HepG2 (cell line): ENCODE measurements at regions not wholly inside any gene's neighbourhood (a gene's known extent, or its start where the extent isn't known, plus 50 kb on each side); places are given as distances from the start of the nearest gene placed in this dataset.
A peak's percentile ranks its signal among the peaks of the same experiment; 100 is the strongest.

ENCODE experiments used
- ATAC-seq: fragments of 200-7000 bp; cut with Tn5 transposase; 3 replicates; pipeline ENCODE4 v1.9.1; 2020; ENCODE audit warnings: mild to moderate bottlenecking, moderate library complexity
- BruUV-seq: library from RNA; stranded (reverse); fragments of 400-500 nt; replicated peaks from 2 replicates; lab custom pipeline; 2021; lab: Mats Ljungman, UMichigan
- CTCF ChIA-PET: fragments of 300-600 bp; formaldehyde crosslinking; extraction: SDS; loops from one replicate; lab custom pipeline; 2021; ENCODE audit warnings: low total read pairs, inconsistent platforms, low intra/inter-chr PET ratio; lab: Yijun Ruan, JAX
- POLR2A ChIA-PET: fragments of 350-600 bp; sonication (Branson Sonifier 250); formaldehyde crosslinking; loops from one replicate; lab custom pipeline; 2020; ENCODE audit warnings: antibody characterized with exemption, inconsistent platforms; lab: Yijun Ruan, JAX
- DNase-seq: peaks from one replicate; pipeline ENCODE4 v3.0.0-alpha.2; 2015; ENCODE audit warnings: low spot score
- FAIRE-seq: peaks from 3 replicates; lab custom pipeline; 2011; peaks lifted over from hg19 to GRCh38; lab: Jason Lieb, UNC
- H2AFZ ChIP-seq: one replicate; pipeline ENCODE4 v1.6.1; 2011; ENCODE audit warnings: low read length, inconsistent platforms
- H3K27ac ChIP-seq: fragments of 300-600 bp; 3 replicates; pipeline ENCODE4 v1.8.0; 2011; ENCODE audit warnings: mixed run types, mild to moderate bottlenecking, mixed read lengths, low read length, inconsistent platforms; ENCODE audit not compliant: insufficient read depth; ENCODE audit errors: extremely low read length
- H3K27me3 ChIP-seq, 2 experiments: fragments of 200-600 bp in 1 of 2; 2 replicates in 1 of 2; 3 replicates in 1 of 2; pipeline versions ENCODE4 v1.6.0 to v1.8.0; 2011; ENCODE audit warnings: low read length in 2 of 2, mild to moderate bottlenecking in 2 of 2, moderate library complexity in 2 of 2, inconsistent platforms in 1 of 2; ENCODE audit not compliant: insufficient read depth in 2 of 2, control insufficient read depth in 1 of 2
- H3K36me3 ChIP-seq, 2 experiments: fragments of 200-600 bp in 1 of 2; replicated peaks in 1 of 2; 2 replicates in 1 of 2; 3 replicates in 1 of 2; pipeline versions ENCODE4 v1.5.1 to v1.8.0; 2011; ENCODE audit warnings: low read length in 2 of 2, inconsistent platforms in 1 of 2; ENCODE audit not compliant: insufficient read depth in 2 of 2, control insufficient read depth in 1 of 2
- H3K4me1 ChIP-seq: 2 replicates; pipeline ENCODE4 v1.5.1; 2012; ENCODE audit warnings: low read length, inconsistent platforms; ENCODE audit not compliant: insufficient read depth
- H3K4me2 ChIP-seq: 2 replicates; pipeline ENCODE4 v1.6.0; 2011; ENCODE audit warnings: low read depth, low read length, inconsistent platforms
- H3K4me3 ChIP-seq, 3 experiments: fragments of 200-600 bp in 1 of 3; sonication (generic), shearing (Covaris generic) in 1 of 3; replicated peaks in 1 of 3; 2 replicates each; pipeline ENCODE4 v1.5.1; 2011 to 2016; ENCODE audit warnings: low read length in 3 of 3, inconsistent platforms in 2 of 3, low read depth in 2 of 3, mild to moderate bottlenecking in 2 of 3, control low read depth in 1 of 3, mixed read lengths in 1 of 3; ENCODE audit not compliant: insufficient read depth in 1 of 3
- H3K79me2 ChIP-seq: one replicate; pipeline ENCODE4 v1.6.1; 2011; ENCODE audit warnings: low read length, inconsistent platforms; ENCODE audit not compliant: insufficient read depth
- H3K9ac ChIP-seq: 2 replicates; pipeline ENCODE4 v1.6.0; 2011; ENCODE audit warnings: mild to moderate bottlenecking, low read depth, low read length, inconsistent platforms; ENCODE audit not compliant: insufficient read depth
- H3K9me3 ChIP-seq: 2 replicates; pipeline ENCODE4 v1.5.1; 2012; ENCODE audit warnings: mild to moderate bottlenecking, low read length
- H4K20me1 ChIP-seq: 2 replicates; pipeline ENCODE4 v1.6.0; 2011; ENCODE audit warnings: inconsistent platforms, mild to moderate bottlenecking, low read length, moderate library complexity; ENCODE audit not compliant: insufficient read depth
- ATF7 ChIP-seq, 2 experiments: fragments of 450-650 bp in 1 of 2; sonication (generic) in 1 of 2; formaldehyde crosslinking in 1 of 2; IDR thresholded peaks; 2 replicates each; pipeline versions ENCODE4 v1.4.0 to v1.6.1; 2016 to 2020; ENCODE audit warnings: antibody characterized with exemption in 1 of 2, mild to moderate bottlenecking in 1 of 2, missing genetic modification reagents in 1 of 2
- FOXC1 ChIP-seq: sonication (generic); formaldehyde crosslinking; IDR thresholded peaks from 2 replicates; pipeline ENCODE4 v1.8.0; 2022; ENCODE audit warnings: mild to moderate bottlenecking, missing genetic modification reagents, borderline replicate concordance
- KLF15 ChIP-seq: sonication (generic); formaldehyde crosslinking; IDR thresholded peaks from 2 replicates; pipeline ENCODE4 v1.8.1; 2023; ENCODE audit warnings: borderline replicate concordance, mild to moderate bottlenecking, inconsistent platforms, missing genetic modification reagents, mixed read lengths
- SMC3 ChIP-seq: IDR thresholded peaks from 2 replicates; pipeline ENCODE4 v1.6.1; 2011; ENCODE audit warnings: low read length, improper control_type of control experiment
- ZNF354B ChIP-seq: sonication (generic); formaldehyde crosslinking; IDR thresholded peaks from 2 replicates; pipeline ENCODE4 v1.8.0; 2022; ENCODE audit warnings: mild to moderate bottlenecking, missing genetic modification reagents
- WGBS: methylation state at CpG from one replicate; pipeline ENCODE4 v1.1.6; 2017; ENCODE audit warnings: low lambda C conversion rate; 5-methylcytosine and 5-hydroxymethylcytosine counted together
- in situ Hi-C: cut with HindIII; loops from 2 replicates; pipeline ENCODE4 v1.10.0; 2017; ENCODE audit warnings: low pct_unique_long_range_greater_than_20kb; ENCODE audit not compliant: extremely low pct_ligation_motif_present
- intact Hi-C: fragments of 100-400 bp; cut with micrococcal nuclease; formaldehyde crosslinking; loops from one replicate; pipeline ENCODE4 v1.10.0; 2022; ENCODE audit not compliant: unreplicated experiment
- TF ChIP-seq, protein P1 (sequence below): sonication (generic); formaldehyde crosslinking; IDR thresholded peaks from 2 replicates; pipeline ENCODE4 v1.4.0; 2020; ENCODE audit warnings: missing genetic modification reagents, mild to moderate bottlenecking, borderline replicate concordance

DNA sequence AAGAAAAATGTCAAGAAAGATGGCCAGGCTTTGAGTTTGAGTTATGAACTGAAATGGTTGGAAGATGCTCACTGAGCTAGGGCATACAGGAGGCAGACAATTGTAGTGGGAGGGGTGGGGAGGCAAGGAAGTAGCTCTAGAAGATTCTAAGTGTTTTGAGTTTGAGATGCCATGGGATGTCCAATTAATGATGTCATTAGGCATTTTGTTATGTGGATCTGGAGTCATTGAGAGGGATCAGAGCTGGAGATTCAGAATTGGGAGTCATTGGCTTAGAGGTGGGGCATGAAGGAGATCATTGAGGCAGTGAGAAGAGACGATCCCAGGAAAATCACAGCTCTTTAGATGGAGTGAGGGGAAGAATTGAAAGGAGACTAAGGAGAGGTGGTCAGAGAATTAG lies 111.5 kb upstream of the ZNF618 start:
- no peaks in the 10 kb centered on the region for H3K4me1 ChIP-seq
- no peaks in the 10 kb centered on the region for H3K36me3 ChIP-seq
- H3K4me3 ChIP-seq: no peak overlapping the region
- peaks cover 1% of the 10 kb centered on the region; the same call in 1 of the 2 replicates for H3K9me3 ChIP-seq
- DNase-seq (no peak), ATAC-seq (no peak), FAIRE-seq (no peak)
- CTCF ChIA-PET: no interaction called here
- H2AFZ ChIP-seq: no peak overlapping the region
- POLR2A ChIA-PET: no interaction called here
- BruUV-seq: no TSS peak
- H3K79me2 ChIP-seq: no peaks in the 10 kb centered on the region
- no peak overlapping the region for H3K9ac ChIP-seq
- intact Hi-C loops: no loop called here
- WGBS: 3% methylated on average over 1 of the region's 1 CpG
- H3K4me2 ChIP-seq: no peak overlapping the region
- H4K20me1 ChIP-seq: no peaks in the 10 kb centered on the region
- no peak overlapping the region for H3K27ac ChIP-seq
- no peaks in the 10 kb centered on the region for H3K27me3 ChIP-seq
- TF ChIP-seq ZNF354B (CRISPR knock-in tag) (no peak), ATF7 (IDR thresholded peaks at IDR 0.05) (peak; percentile 83), ATF7 (CRISPR knock-in tag; IDR thresholded peaks at IDR 0.05) (no peak)
- TF ChIP-seq, protein P1, sequence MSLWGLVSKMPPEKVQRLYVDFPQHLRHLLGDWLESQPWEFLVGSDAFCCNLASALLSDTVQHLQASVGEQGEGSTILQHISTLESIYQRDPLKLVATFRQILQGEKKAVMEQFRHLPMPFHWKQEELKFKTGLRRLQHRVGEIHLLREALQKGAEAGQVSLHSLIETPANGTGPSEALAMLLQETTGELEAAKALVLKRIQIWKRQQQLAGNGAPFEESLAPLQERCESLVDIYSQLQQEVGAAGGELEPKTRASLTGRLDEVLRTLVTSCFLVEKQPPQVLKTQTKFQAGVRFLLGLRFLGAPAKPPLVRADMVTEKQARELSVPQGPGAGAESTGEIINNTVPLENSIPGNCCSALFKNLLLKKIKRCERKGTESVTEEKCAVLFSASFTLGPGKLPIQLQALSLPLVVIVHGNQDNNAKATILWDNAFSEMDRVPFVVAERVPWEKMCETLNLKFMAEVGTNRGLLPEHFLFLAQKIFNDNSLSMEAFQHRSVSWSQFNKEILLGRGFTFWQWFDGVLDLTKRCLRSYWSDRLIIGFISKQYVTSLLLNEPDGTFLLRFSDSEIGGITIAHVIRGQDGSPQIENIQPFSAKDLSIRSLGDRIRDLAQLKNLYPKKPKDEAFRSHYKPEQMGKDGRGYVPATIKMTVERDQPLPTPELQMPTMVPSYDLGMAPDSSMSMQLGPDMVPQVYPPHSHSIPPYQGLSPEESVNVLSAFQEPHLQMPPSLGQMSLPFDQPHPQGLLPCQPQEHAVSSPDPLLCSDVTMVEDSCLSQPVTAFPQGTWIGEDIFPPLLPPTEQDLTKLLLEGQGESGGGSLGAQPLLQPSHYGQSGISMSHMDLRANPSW (CRISPR knock-in tag): no peak
- in situ Hi-C loops: no loop called here

DNA sequence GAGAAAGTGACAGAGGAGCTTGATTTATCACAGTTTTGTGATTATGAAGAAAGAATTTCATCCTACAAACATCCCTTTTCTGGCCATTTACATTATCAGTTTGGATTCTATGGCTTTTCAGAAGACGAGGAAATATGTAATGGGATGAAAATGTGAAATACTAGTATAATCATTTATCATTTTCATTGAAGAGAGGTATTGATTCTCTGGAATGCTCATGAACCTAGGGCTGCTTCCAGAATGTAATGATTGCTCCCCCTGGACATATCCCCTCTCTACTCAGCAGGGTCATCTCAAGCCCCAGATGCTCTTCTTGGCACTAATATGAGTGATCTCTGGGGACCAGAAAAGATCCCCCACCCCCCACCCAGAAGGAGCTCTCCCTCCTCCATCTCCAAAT lies 106.7 kb upstream of the ZNF618 start:
- no peak overlapping the region for H3K9ac ChIP-seq
- H3K4me2 ChIP-seq: no peak overlapping the region
- no TSS peak for BruUV-seq
- no peak for TF ChIP-seq FOXC1 (CRISPR knock-in tag)
- TF ChIP-seq KLF15 (CRISPR knock-in tag): no peak
- no peak for TF ChIP-seq SMC3
- H3K27me3 ChIP-seq: peaks cover 0 to 5% of the 10 kb centered on the region in 2 experiments; a peak in 1 of 5 replicates
- FAIRE-seq: no peak
- intact Hi-C loops: no loop called here
- in situ Hi-C loops: no loop called here
- POLR2A ChIA-PET: no interaction called here
- H3K4me1 ChIP-seq: no peaks in the 10 kb centered on the region
- H3K4me3 ChIP-seq: no peak overlapping the region
- no peak overlapping the region for H2AFZ ChIP-seq
- ATAC-seq: no peak
- no peaks in the 10 kb centered on the region for H3K9me3 ChIP-seq
- no peaks in the 10 kb centered on the region for H3K36me3 ChIP-seq
- CTCF ChIA-PET: no interaction called here
- no peaks in the 10 kb centered on the region for H4K20me1 ChIP-seq
- no peak for DNase-seq
- H3K27ac ChIP-seq: no peak overlapping the region
- WGBS: 0% methylated on average over 1 of the region's 1 CpG
- no peaks in the 10 kb centered on the region for H3K79me2 ChIP-seq
